K562 (cell line): ENCODE measurements at regions not wholly inside any gene's neighbourhood (a gene's known extent, or its start where the extent isn't known, plus 50 kb on each side); places are given as distances from the start of the nearest gene placed in this dataset.

Source experiments
- CBX5 ChIP-seq: IDR thresholded peaks from 2 replicates; pipeline ENCODE4 v1.6.1; 2014; ENCODE audit warnings: low read depth, borderline replicate concordance
- ELF4 ChIP-seq: fragments of 450-650 bp; formaldehyde crosslinking; IDR thresholded peaks from 2 replicates; pipeline ENCODE4 v1.4.0; 2022; ENCODE audit warnings: missing genetic modification characterization
- HBP1 ChIP-seq: fragments of 450-650 bp; formaldehyde crosslinking; IDR thresholded peaks from 2 replicates; pipeline ENCODE4 v1.4.0; 2022; ENCODE audit warnings: missing genetic modification characterization
- L3MBTL2 ChIP-seq: fragments of 450-650 bp; IDR thresholded peaks from 2 replicates; pipeline ENCODE4 v1.6.1; 2016; ENCODE audit warnings: mild to moderate bottlenecking, moderate library complexity
- NFIX ChIP-seq: fragments of 250-450 bp; sonication (Bioruptor Pico); IDR thresholded peaks from 2 replicates; pipeline ENCODE4 v1.4.0; 2020; ENCODE audit warnings: low read depth, mild to moderate bottlenecking, moderate library complexity
- POLR2A ChIP-seq: fragments of 450-650 bp; conservative IDR thresholded peaks from 2 replicates; pipeline ENCODE4 v1.6.1; 2016
- SP1 ChIP-seq: sonication (generic); formaldehyde crosslinking; IDR thresholded peaks from 2 replicates; pipeline ENCODE4 v1.8.1; 2022; ENCODE audit warnings: mild to moderate bottlenecking, missing genetic modification reagents
- TCF15 ChIP-seq: fragments of 250-450 bp; sonication (Bioruptor Pico); IDR thresholded peaks from 2 replicates; pipeline ENCODE4 v1.8.0; 2022; ENCODE audit warnings: moderate library complexity, mild to moderate bottlenecking, inconsistent platforms
- ZNF431 ChIP-seq: sonication (generic); formaldehyde crosslinking; IDR thresholded peaks from 2 replicates; pipeline ENCODE4 v1.8.0; 2022; ENCODE audit warnings: mild to moderate bottlenecking, missing genetic modification reagents
- TF ChIP-seq, protein P1 (sequence below), 2 experiments: fragments of 450-650 bp; formaldehyde crosslinking in 1 of 2; IDR thresholded peaks; 2 replicates each; pipeline versions ENCODE4 v1.4.0 to v1.6.1; 2014 to 2020; ENCODE audit warnings: mild to moderate bottlenecking in 2 of 2, borderline replicate concordance in 1 of 2, low read depth in 1 of 2

GRCh38 chr1:98296681-98297080 is 364.8 kb upstream of the SNX7 start:
- no peak for TF ChIP-seq SP1 (CRISPR knock-in tag)
- no peak for TF ChIP-seq TCF15 (CRISPR knock-in tag)
- TF ChIP-seq L3MBTL2: no peak
- no peak for TF ChIP-seq NFIX
- no peak for TF ChIP-seq POLR2A
- TF ChIP-seq ZNF431 (CRISPR knock-in tag): no peak
- TF ChIP-seq, protein P1, sequence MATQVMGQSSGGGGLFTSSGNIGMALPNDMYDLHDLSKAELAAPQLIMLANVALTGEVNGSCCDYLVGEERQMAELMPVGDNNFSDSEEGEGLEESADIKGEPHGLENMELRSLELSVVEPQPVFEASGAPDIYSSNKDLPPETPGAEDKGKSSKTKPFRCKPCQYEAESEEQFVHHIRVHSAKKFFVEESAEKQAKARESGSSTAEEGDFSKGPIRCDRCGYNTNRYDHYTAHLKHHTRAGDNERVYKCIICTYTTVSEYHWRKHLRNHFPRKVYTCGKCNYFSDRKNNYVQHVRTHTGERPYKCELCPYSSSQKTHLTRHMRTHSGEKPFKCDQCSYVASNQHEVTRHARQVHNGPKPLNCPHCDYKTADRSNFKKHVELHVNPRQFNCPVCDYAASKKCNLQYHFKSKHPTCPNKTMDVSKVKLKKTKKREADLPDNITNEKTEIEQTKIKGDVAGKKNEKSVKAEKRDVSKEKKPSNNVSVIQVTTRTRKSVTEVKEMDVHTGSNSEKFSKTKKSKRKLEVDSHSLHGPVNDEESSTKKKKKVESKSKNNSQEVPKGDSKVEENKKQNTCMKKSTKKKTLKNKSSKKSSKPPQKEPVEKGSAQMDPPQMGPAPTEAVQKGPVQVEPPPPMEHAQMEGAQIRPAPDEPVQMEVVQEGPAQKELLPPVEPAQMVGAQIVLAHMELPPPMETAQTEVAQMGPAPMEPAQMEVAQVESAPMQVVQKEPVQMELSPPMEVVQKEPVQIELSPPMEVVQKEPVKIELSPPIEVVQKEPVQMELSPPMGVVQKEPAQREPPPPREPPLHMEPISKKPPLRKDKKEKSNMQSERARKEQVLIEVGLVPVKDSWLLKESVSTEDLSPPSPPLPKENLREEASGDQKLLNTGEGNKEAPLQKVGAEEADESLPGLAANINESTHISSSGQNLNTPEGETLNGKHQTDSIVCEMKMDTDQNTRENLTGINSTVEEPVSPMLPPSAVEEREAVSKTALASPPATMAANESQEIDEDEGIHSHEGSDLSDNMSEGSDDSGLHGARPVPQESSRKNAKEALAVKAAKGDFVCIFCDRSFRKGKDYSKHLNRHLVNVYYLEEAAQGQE (IDR thresholded peaks at IDR 0.05; ENCODE audit: borderline replicate concordance): no peak
- TF ChIP-seq, protein P1 (CRISPR knock-in tag; IDR thresholded peaks at IDR 0.05; ENCODE audit: low read depth): no peak
- TF ChIP-seq CBX5: no peak
- no peak for TF ChIP-seq HBP1
- TF ChIP-seq ELF4 (CRISPR knock-in tag): no peak
